ENCODE measurements at regions not wholly inside any gene's neighbourhood (a gene's known extent, or its start where the extent isn't known, plus 50 kb on each side); places are given as distances from the start of the nearest gene placed in this dataset.

DNA sequence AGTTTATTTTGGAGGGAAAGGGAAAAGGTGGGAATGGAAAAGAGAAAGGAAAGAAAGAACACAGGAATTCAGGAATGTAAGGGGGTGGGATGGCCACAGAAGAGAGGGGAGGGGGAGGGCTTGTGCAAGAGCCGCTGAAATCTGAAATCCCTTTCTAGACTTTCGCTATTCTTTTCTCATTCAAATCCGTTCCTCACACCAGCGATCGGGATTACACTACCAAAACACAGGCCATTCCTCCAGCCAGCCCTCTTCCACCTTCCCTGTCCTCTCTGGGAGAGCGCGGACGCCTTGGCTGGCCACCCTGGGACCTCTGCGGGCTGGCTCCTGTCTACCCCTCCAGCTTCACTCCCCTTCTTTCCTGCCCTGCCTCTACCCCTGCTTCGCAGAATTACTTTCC, 102.3 kb downstream of the CDCA7 start:
- TF ChIP-seq, protein P1, sequence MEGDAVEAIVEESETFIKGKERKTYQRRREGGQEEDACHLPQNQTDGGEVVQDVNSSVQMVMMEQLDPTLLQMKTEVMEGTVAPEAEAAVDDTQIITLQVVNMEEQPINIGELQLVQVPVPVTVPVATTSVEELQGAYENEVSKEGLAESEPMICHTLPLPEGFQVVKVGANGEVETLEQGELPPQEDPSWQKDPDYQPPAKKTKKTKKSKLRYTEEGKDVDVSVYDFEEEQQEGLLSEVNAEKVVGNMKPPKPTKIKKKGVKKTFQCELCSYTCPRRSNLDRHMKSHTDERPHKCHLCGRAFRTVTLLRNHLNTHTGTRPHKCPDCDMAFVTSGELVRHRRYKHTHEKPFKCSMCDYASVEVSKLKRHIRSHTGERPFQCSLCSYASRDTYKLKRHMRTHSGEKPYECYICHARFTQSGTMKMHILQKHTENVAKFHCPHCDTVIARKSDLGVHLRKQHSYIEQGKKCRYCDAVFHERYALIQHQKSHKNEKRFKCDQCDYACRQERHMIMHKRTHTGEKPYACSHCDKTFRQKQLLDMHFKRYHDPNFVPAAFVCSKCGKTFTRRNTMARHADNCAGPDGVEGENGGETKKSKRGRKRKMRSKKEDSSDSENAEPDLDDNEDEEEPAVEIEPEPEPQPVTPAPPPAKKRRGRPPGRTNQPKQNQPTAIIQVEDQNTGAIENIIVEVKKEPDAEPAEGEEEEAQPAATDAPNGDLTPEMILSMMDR (conservative IDR thresholded peaks at IDR 0.05; ENCODE audit: low read depth, low read length), result no peak
- TF ChIP-seq EZH2 (IDR thresholded peaks at IDR 0.05; ENCODE audit: low read length, unreplicated experiment) (no peak), EZH2phosphoT487 (IDR thresholded peaks at IDR 0.05; ENCODE audit: borderline replicate concordance, low read length) (no peak)

Data from PC-3 (cell line).